Esophagus muscularis mucosa (tissue), 4 donors: ENCODE measurements at regions not wholly inside any gene's neighbourhood (a gene's known extent, or its start where the extent isn't known, plus 50 kb on each side); places are given as distances from the start of the nearest gene placed in this dataset.

Source experiments
- DNase-seq: peaks from one replicate; pipeline ENCODE4 v3.0.0-alpha.2; 2017; ENCODE audit errors: extremely low spot score
- H3K27ac ChIP-seq, 4 donors: fragments of 200-600 bp; sonication (generic); replicated peaks in 1 of 4; 1 replicate in 3 of 4; 2 replicates in 1 of 4; pipeline ENCODE4 v1.5.1; 2016 to 2019; ENCODE audit warnings: mild to moderate bottlenecking in 1 of 4
- H3K27me3 ChIP-seq, 4 donors: fragments of 200-600 bp; sonication (generic); one replicate each; pipeline versions ENCODE4 v1.5.1 to v1.6.0; 2016 to 2019
- H3K36me3 ChIP-seq, 4 donors: fragments of 200-600 bp; sonication (generic); one replicate each; pipeline ENCODE4 v1.5.1; 2016 to 2019
- H3K4me1 ChIP-seq, 4 donors: fragments of 200-600 bp; sonication (generic); one replicate each; pipeline ENCODE4 v1.5.1; 2016 to 2019
- H3K4me3 ChIP-seq, 4 donors: fragments of 200-600 bp; sonication (generic); 1 replicate in 2 of 4; 2 replicates in 2 of 4; pipeline ENCODE4 v1.5.1; 2016 to 2019; ENCODE audit warnings: mild to moderate bottlenecking in 4 of 4, moderate library complexity in 1 of 4
- H3K9me3 ChIP-seq, 4 donors: fragments of 200-600 bp; sonication (generic); 1 replicate in 3 of 4; 2 replicates in 1 of 4; pipeline ENCODE4 v1.5.1; 2016 to 2019
- EP300 ChIP-seq: sonication (generic); formaldehyde crosslinking; IDR thresholded peaks from one replicate; pipeline ENCODE4 v1.6.1; 2017; ENCODE audit warnings: antibody characterized with exemption
- POLR2A ChIP-seq: fragments of 450-650 bp; IDR thresholded peaks from one replicate; pipeline ENCODE4 v1.6.1; 2017; ENCODE audit warnings: antibody characterized with exemption, moderate library complexity, mild to moderate bottlenecking, low read depth
- POLR2AphosphoS5 ChIP-seq, 2 donors: sonication (generic); formaldehyde crosslinking; IDR thresholded peaks; one replicate each; pipeline ENCODE4 v1.6.1; 2017; ENCODE audit warnings: antibody characterized with exemption in 2 of 2
- WGBS: methylation state at CpG from one replicate; pipeline ENCODE4 v1.1.5; 2018; 5-methylcytosine and 5-hydroxymethylcytosine counted together
- intact Hi-C: fragments of 100-400 bp; cut with DNase I; formaldehyde crosslinking; loops from one replicate; pipeline ENCODE4 v1.15.1; 2023
- TF ChIP-seq, protein P1 (sequence below), 3 experiments: fragments of 200-600 bp in 2 of 3; fragments of 450-650 bp in 1 of 3; sonication (generic) in 2 of 3; IDR thresholded peaks; one replicate each; pipeline ENCODE4 v1.5.1; 2017 to 2019; ENCODE audit warnings: antibody characterized with exemption in 3 of 3, mild to moderate bottlenecking in 2 of 3, moderate library complexity in 1 of 3

- H3K27ac ChIP-seq: no peak overlapping the region
- no peaks in the 10 kb centered on the region for H3K9me3 ChIP-seq
- no peak for TF ChIP-seq POLR2AphosphoS5 (IDR thresholded peaks at IDR 0.05)
- TF ChIP-seq, protein P1, sequence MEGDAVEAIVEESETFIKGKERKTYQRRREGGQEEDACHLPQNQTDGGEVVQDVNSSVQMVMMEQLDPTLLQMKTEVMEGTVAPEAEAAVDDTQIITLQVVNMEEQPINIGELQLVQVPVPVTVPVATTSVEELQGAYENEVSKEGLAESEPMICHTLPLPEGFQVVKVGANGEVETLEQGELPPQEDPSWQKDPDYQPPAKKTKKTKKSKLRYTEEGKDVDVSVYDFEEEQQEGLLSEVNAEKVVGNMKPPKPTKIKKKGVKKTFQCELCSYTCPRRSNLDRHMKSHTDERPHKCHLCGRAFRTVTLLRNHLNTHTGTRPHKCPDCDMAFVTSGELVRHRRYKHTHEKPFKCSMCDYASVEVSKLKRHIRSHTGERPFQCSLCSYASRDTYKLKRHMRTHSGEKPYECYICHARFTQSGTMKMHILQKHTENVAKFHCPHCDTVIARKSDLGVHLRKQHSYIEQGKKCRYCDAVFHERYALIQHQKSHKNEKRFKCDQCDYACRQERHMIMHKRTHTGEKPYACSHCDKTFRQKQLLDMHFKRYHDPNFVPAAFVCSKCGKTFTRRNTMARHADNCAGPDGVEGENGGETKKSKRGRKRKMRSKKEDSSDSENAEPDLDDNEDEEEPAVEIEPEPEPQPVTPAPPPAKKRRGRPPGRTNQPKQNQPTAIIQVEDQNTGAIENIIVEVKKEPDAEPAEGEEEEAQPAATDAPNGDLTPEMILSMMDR (IDR thresholded peaks at IDR 0.05): peak in 1 of 3 experiments; percentile 23
- TF ChIP-seq EP300: no peak
- no peak for DNase-seq
- H3K4me1 ChIP-seq: no peaks in the 10 kb centered on the region
- no peak overlapping the region for H3K4me3 ChIP-seq
- H3K27me3 ChIP-seq: no peaks in the 10 kb centered on the region
- 68% methylated on average over 2 of the region's 2 CpGs for WGBS
- intact Hi-C loops: no loop called here
- H3K36me3 ChIP-seq: no peaks in the 10 kb centered on the region
Measured at GRCh38 chr2:58553937-58554336, 312.8 kb upstream of the FANCL start.

DNA sequence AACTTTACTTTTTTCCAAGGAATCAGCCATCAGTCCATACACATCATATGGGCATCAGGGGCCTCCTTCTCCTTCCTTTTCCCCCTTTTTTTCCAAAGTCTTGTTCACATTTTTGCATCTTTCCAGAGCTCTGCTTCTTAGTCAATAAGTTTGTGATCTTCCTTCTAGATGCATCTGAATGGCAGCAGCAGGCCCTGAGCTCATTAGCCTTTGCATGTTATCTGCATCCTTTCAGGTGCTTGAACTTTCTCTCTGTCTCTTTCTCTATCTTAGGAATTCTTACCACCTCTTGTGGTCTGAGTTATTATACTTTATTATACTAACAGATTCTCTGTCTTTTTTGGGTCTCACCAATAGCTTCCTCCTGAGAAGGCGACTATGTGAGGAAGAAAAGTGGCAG is 312.4 kb upstream of the FANCL start:
- TF ChIP-seq, protein P1 (IDR thresholded peaks at IDR 0.05): no peak
- no peak for TF ChIP-seq POLR2AphosphoS5 (IDR thresholded peaks at IDR 0.05)
- TF ChIP-seq EP300: no peak
- TF ChIP-seq POLR2A: no peak
- H3K36me3 ChIP-seq: no peaks in the 10 kb centered on the region
- 98% methylated on average over 1 of the region's 1 CpG for WGBS
- no peaks in the 10 kb centered on the region for H3K9me3 ChIP-seq
- H3K4me1 ChIP-seq: no peaks in the 10 kb centered on the region
- no peak overlapping the region for H3K4me3 ChIP-seq
- intact Hi-C loops: no loop called here
- H3K27ac ChIP-seq: no peak overlapping the region
- H3K27me3 ChIP-seq: no peaks in the 10 kb centered on the region
- DNase-seq: no peak

- Histone ChIP-seq H3K9me3 (no peaks in the 10 kb centered on the region), H3K27me3 (no peaks in the 10 kb centered on the region), H3K36me3 (no peaks in the 10 kb centered on the region), H3K27ac (no peak overlapping the region), H3K4me1 (no peaks in the 10 kb centered on the region), H3K4me3 (no peak overlapping the region)
- TF ChIP-seq, protein P1 (IDR thresholded peaks at IDR 0.05): no peak
- TF ChIP-seq POLR2AphosphoS5 (IDR thresholded peaks at IDR 0.05) (no peak), EP300 (no peak), POLR2A (no peak)
- DNase-seq: no peak
- intact Hi-C loops: no loop called here
- WGBS: 97% methylated on average over 3 of the region's 3 CpGs
Measured at GRCh38 chr2:58545300-58546280, 304.5 kb upstream of the FANCL start.

- Histone ChIP-seq H3K9me3 (no peaks in the 10 kb centered on the region), H3K27me3 (no peaks in the 10 kb centered on the region), H3K4me1 (no peaks in the 10 kb centered on the region), H3K4me3 (no peak overlapping the region), H3K36me3 (no peaks in the 10 kb centered on the region), H3K27ac (no peak overlapping the region)
- DNase-seq: no peak
- intact Hi-C loops: no loop called here
- WGBS: 90% methylated on average over 3 of the region's 3 CpGs
- TF ChIP-seq, protein P1 (IDR thresholded peaks at IDR 0.05): no peak
- no peak for TF ChIP-seq POLR2A
- no peak for TF ChIP-seq EP300
- no peak for TF ChIP-seq POLR2AphosphoS5 (IDR thresholded peaks at IDR 0.05)
Measured at GRCh38 chr2:58543442-58543841, 302.3 kb upstream of the FANCL start.
